OCI-LY7 (cell line): ENCODE measurements at regions not wholly inside any gene's neighbourhood (a gene's known extent, or its start where the extent isn't known, plus 50 kb on each side); places are given as distances from the start of the nearest gene placed in this dataset.

ENCODE experiments used
- BruUV-seq: library from RNA; stranded (reverse); fragments of 400-500 nt; replicated peaks from 2 replicates; lab custom pipeline; 2021; lab: Mats Ljungman, UMichigan
- CTCF ChIA-PET: fragments of 300-600 bp; sonication (Branson Sonifier 250); formaldehyde crosslinking; loops from one replicate; lab custom pipeline; 2022; ENCODE audit warnings: antibody characterized with exemption; ENCODE audit not compliant: unreplicated experiment; lab: Charles Lee
- POLR2A ChIA-PET: fragments of 300-600 bp; sonication (Branson Sonifier 250); formaldehyde crosslinking; loops from one replicate; lab custom pipeline; 2022; ENCODE audit warnings: antibody characterized with exemption; lab: Charles Lee
- DNase-seq: peaks from one replicate; pipeline ENCODE4 v3.0.0-alpha.2; 2015; ENCODE audit warnings: low spot score
- H2AFZ ChIP-seq: fragments of 200-600 bp; sonication (generic), shearing (Covaris generic); 2 replicates; pipeline ENCODE4 v1.6.1; 2014; ENCODE audit warnings: mild to moderate bottlenecking, antibody characterized with exemption, low read length, moderate library complexity
- H3K27ac ChIP-seq: fragments of 200-600 bp; sonication (generic); 2 replicates; pipeline ENCODE4 v1.5.1; 2014; ENCODE audit warnings: mixed run types, low read depth, mild to moderate bottlenecking, moderate library complexity, low read length, inconsistent platforms; ENCODE audit not compliant: poor library complexity, severe bottlenecking
- H3K36me3 ChIP-seq: fragments of 200-600 bp; sonication (generic); 2 replicates; pipeline ENCODE4 v1.6.1; 2014; ENCODE audit warnings: mild to moderate bottlenecking, antibody characterized with exemption, low read length, moderate library complexity, mixed read lengths; ENCODE audit not compliant: insufficient read depth
- H3K4me1 ChIP-seq: fragments of 200-600 bp; sonication (generic); 2 replicates; pipeline ENCODE4 v1.5.1; 2014; ENCODE audit warnings: mild to moderate bottlenecking, low read length; ENCODE audit not compliant: insufficient read depth, poor library complexity, severe bottlenecking
- H3K4me2 ChIP-seq: fragments of 200-600 bp; sonication (generic); 2 replicates; pipeline ENCODE4 v1.6.1; 2014; ENCODE audit warnings: mild to moderate bottlenecking, low read length
- H3K4me3 ChIP-seq: fragments of 200-600 bp; sonication (generic); 2 replicates; pipeline ENCODE4 v1.5.1; 2014; ENCODE audit warnings: mild to moderate bottlenecking, low read depth, low read length; ENCODE audit not compliant: poor library complexity, severe bottlenecking
- H3K79me2 ChIP-seq: fragments of 200-600 bp; sonication (generic); 2 replicates; pipeline ENCODE4 v1.6.1; 2016; ENCODE audit warnings: low read depth, mild to moderate bottlenecking, low read length, moderate library complexity, mixed read lengths; ENCODE audit not compliant: insufficient read depth
- H3K9me2 ChIP-seq: fragments of 200-600 bp; sonication (generic); 2 replicates; pipeline ENCODE4 v1.6.1; 2016; ENCODE audit warnings: mild to moderate bottlenecking, low read length, mixed read lengths; ENCODE audit not compliant: insufficient read depth
- H3K9me3 ChIP-seq: fragments of 200-600 bp; sonication (generic); 2 replicates; pipeline ENCODE4 v1.6.1; 2014; ENCODE audit warnings: mild to moderate bottlenecking, mixed run types, low read length, mixed read lengths
- H4K20me1 ChIP-seq: fragments of 200-600 bp; sonication (generic); 2 replicates; pipeline ENCODE4 v1.6.1; 2014; ENCODE audit warnings: mild to moderate bottlenecking, antibody characterized with exemption, low read length, moderate library complexity, mixed read lengths; ENCODE audit not compliant: insufficient read depth
- CTCF ChIP-seq: fragments of 200-600 bp; sonication (generic); conservative IDR thresholded peaks from 2 replicates; pipeline ENCODE4 v1.5.1; 2014; ENCODE audit warnings: mild to moderate bottlenecking, antibody characterized with exemption, low read length, moderate library complexity, mixed read lengths
- EZH2phosphoT487 ChIP-seq: fragments of 200-600 bp; sonication (generic); IDR thresholded peaks from 2 replicates; pipeline ENCODE4 v1.6.1; 2018; ENCODE audit warnings: low read depth, borderline replicate concordance, mild to moderate bottlenecking, mixed run types, antibody characterized with exemption, low read length, moderate library complexity, mixed read lengths
- intact Hi-C: fragments of 100-400 bp; cut with micrococcal nuclease; formaldehyde crosslinking; loops from one replicate; pipeline ENCODE4 v1.10.0; 2022; ENCODE audit not compliant: unreplicated experiment

GRCh38 chr19:28291874-28292273 lies 921.1 kb downstream of the UQCRFS1 start:
- H3K36me3 ChIP-seq = no peaks in the 10 kb centered on the region
- no peak for DNase-seq
- H3K4me1 ChIP-seq = no peaks in the 10 kb centered on the region
- no peaks in the 10 kb centered on the region for H4K20me1 ChIP-seq
- no peak overlapping the region for H3K4me2 ChIP-seq
- CTCF ChIA-PET = no interaction called here
- no peak overlapping the region for H2AFZ ChIP-seq
- TF ChIP-seq CTCF (no peak), EZH2phosphoT487 (no peak)
- intact Hi-C loops = no loop called here
- no peaks in the 10 kb centered on the region for H3K79me2 ChIP-seq
- no TSS peak for BruUV-seq
- no peak overlapping the region for H3K4me3 ChIP-seq
- POLR2A ChIA-PET = no interaction called here
- no peak overlapping the region for H3K27ac ChIP-seq
- no peaks in the 10 kb centered on the region for H3K9me3 ChIP-seq
- H3K9me2 ChIP-seq = no peaks in the 10 kb centered on the region

GRCh38 chr19:28290963-28291657 lies 921.8 kb downstream of the UQCRFS1 start:
- no TSS peak for BruUV-seq
- CTCF ChIA-PET = no interaction called here
- no peak overlapping the region for H3K4me3 ChIP-seq

More at GRCh38 chr19:28290963-28291657, 921.8 kb downstream of the UQCRFS1 start:
- POLR2A ChIA-PET = no interaction called here
- DNase-seq = no peak
- Histone ChIP-seq H4K20me1 (no peaks in the 10 kb centered on the region), H3K4me1 (no peaks in the 10 kb centered on the region), H3K36me3 (no peaks in the 10 kb centered on the region), H3K9me3 (no peaks in the 10 kb centered on the region), H3K79me2 (no peaks in the 10 kb centered on the region), H3K27ac (no peak overlapping the region), H2AFZ (no peak overlapping the region), H3K4me2 (no peak overlapping the region), H3K9me2 (no peaks in the 10 kb centered on the region)
- TF ChIP-seq EZH2phosphoT487 = no peak
- no peak for TF ChIP-seq CTCF
- intact Hi-C loops = no loop called here
